IPS DF 6.9 (cell line): ENCODE measurements at regions not wholly inside any gene's neighbourhood (a gene's known extent, or its start where the extent isn't known, plus 50 kb on each side); places are given as distances from the start of the nearest gene placed in this dataset.

Experiments
- DNase-seq: peaks from one replicate; pipeline ENCODE4 v3.0.0-alpha.2; 2013; ENCODE audit warnings: low read depth, low spot score
- H3K27ac ChIP-seq: one replicate; pipeline ENCODE4 v1.5.1; 2013; ENCODE audit warnings: low read length, control low read depth
- H3K27me3 ChIP-seq: 2 replicates; pipeline ENCODE4 v1.6.1; 2013; ENCODE audit warnings: mild to moderate bottlenecking, low read length; ENCODE audit not compliant: control insufficient read depth, insufficient read depth
- H3K36me3 ChIP-seq: 2 replicates; pipeline ENCODE4 v1.6.1; 2013; ENCODE audit warnings: low read length; ENCODE audit not compliant: control insufficient read depth, insufficient read depth
- H3K4me1 ChIP-seq: 2 replicates; pipeline ENCODE4 v1.6.1; 2013; ENCODE audit warnings: low read length; ENCODE audit not compliant: control insufficient read depth, insufficient read depth
- H3K4me3 ChIP-seq: 2 replicates; pipeline ENCODE4 v1.5.1; 2013; ENCODE audit warnings: mild to moderate bottlenecking, low read length
- H3K9me3 ChIP-seq: 2 replicates; pipeline ENCODE4 v1.6.1; 2013; ENCODE audit warnings: low read length, inconsistent platforms; ENCODE audit not compliant: control insufficient read depth, insufficient read depth
- WGBS: extraction: QIAGEN DNeasy Blood & Tissue Kit; methylation state at CpG from one replicate; pipeline ENCODE4 v1.1.7; 2013; ENCODE audit warnings: mixed read lengths, missing lambda C conversion rate; ENCODE audit not compliant: insufficient read length, insufficient coverage; 5-methylcytosine and 5-hydroxymethylcytosine counted together

GRCh38 chr4:127102361-127102760 lies 530.4 kb upstream of the INTU start:
- H3K27ac ChIP-seq = no peak overlapping the region
- H3K9me3 ChIP-seq = no peaks in the 10 kb centered on the region
- no peak for DNase-seq
- no CpG with 5 or more reads among the region's 1 CpG for WGBS
- H3K27me3 ChIP-seq = no peaks in the 10 kb centered on the region
- no peaks in the 10 kb centered on the region for H3K4me1 ChIP-seq
- H3K4me3 ChIP-seq = no peak overlapping the region
- no peaks in the 10 kb centered on the region for H3K36me3 ChIP-seq

GRCh38 chr4:127103681-127104115 lies 529.1 kb upstream of the INTU start:
- Histone ChIP-seq H3K4me3 (no peak overlapping the region), H3K36me3 (no peaks in the 10 kb centered on the region)
- no CpG with 5 or more reads among the region's 3 CpGs for WGBS

DNA sequence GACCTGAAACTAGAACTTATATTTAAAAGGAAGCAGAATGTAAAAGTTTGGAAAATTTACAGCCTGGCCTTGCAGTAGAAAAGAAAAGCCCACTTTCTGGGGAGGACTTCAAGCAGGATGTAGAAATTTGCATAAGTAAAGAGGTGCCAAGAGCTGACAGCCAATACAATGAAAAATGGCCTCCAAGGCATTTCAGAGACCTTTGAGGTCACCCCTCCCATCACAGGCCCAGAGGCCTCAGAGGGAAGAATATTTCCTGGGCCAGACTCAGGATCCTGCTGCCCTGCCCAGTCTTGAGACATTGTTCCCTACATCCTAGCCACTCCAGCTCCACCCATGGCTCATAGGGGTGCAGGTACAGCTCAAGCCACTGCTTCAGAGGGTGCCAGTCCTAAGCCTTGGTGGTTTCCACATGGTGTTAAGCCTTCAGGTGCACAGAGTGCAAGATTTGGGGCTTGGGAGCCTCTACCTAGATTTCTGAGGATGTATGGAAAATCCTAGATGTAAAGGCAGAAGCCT lies 518.9 kb upstream of the INTU start:
- no peaks in the 10 kb centered on the region for H3K36me3 ChIP-seq
- H3K27me3 ChIP-seq = no peaks in the 10 kb centered on the region
- no peak for DNase-seq
- no peak overlapping the region for H3K4me3 ChIP-seq
- peaks cover 1% of the 10 kb centered on the region; the same call in 1 of the 2 replicates for H3K4me1 ChIP-seq
- no peak overlapping the region for H3K27ac ChIP-seq
- no peaks in the 10 kb centered on the region; the same call in 1 of the 2 replicates for H3K9me3 ChIP-seq

More at GRCh38 chr4:127103681-127104115, 529.1 kb upstream of the INTU start:
- Histone ChIP-seq H3K9me3 (no peaks in the 10 kb centered on the region), H3K4me1 (no peaks in the 10 kb centered on the region), H3K27ac (no peak overlapping the region), H3K27me3 (no peaks in the 10 kb centered on the region)
- DNase-seq = no peak

DNA sequence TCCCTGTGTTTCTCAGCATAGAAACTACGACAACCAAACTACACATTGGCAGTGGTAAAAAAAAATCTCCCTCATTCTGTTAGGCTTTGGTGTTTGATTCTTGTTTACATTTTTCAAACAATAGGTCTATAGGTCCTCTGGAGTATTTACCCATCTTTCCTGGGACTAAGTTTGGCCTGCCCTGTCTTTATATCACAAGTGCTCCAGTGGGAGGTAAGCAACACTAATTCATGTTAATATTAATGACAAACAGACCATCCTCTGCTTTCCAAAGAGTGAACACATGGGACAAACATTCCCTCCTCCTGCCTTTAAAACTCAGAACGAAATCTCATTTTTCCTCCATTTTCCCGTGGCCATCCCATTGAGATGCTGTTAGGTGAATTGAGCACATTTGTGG lies 514.1 kb upstream of the INTU start:
- no peak for DNase-seq
- Histone ChIP-seq H3K27ac (no peak overlapping the region), H3K36me3 (no peaks in the 10 kb centered on the region), H3K4me1 (peaks cover 1% of the 10 kb centered on the region; the same call in 1 of the 2 replicates), H3K27me3 (no peaks in the 10 kb centered on the region), H3K4me3 (no peak overlapping the region), H3K9me3 (no peaks in the 10 kb centered on the region)
- whole genome bisulfite sequencing = no CpG with 5 or more reads among the region's 3 CpGs

DNA sequence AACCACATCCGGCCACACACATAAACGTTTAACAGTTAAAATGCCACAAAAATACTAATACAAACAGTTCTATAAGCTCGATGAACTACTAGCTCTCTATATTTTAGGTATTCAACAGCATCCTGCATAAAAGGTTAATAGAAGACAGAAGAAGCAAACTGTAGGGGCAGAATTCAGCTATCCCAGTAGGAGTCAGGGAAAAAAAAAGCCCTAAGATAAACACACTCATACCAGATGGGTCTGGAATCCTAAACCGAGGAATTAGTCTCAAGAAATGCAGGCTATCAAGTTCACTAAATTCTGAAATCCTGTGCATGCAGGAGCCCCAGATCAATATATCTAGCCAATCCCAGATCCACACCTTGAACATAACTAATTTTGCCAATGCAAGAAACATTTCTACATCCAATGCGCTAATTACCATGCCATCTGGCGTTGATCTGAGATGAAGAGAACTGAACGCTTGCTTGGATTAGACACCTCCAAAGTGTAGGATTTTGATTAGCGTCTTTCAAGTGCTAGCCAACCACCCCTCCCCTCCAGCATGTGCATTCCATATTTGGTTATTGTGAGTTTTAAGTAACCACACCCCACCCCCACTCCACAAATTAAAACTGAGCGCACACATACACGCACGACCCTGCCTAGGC lies 512.2 kb upstream of the INTU start:
- no CpG with 5 or more reads among the region's 11 CpGs for WGBS
- Histone ChIP-seq H3K9me3 (no peaks in the 10 kb centered on the region), H3K4me3 (no peak overlapping the region), H3K27me3 (no peaks in the 10 kb centered on the region), H3K36me3 (no peaks in the 10 kb centered on the region), H3K4me1 (peaks cover 1% of the 10 kb centered on the region; the same call in 1 of the 2 replicates), H3K27ac (no peak overlapping the region)
- no peak for DNase-seq

- no peak overlapping the region for H3K27ac ChIP-seq
- H3K9me3 ChIP-seq = no peaks in the 10 kb centered on the region
- no peaks in the 10 kb centered on the region for H3K4me1 ChIP-seq
- DNase-seq = no peak
- H3K27me3 ChIP-seq = no peaks in the 10 kb centered on the region
- H3K36me3 ChIP-seq = no peaks in the 10 kb centered on the region
- no peak overlapping the region for H3K4me3 ChIP-seq
- WGBS = no CpG with 5 or more reads among the region's 2 CpGs
Measured at GRCh38 chr4:127124919-127125318, 507.8 kb upstream of the INTU start.

DNA sequence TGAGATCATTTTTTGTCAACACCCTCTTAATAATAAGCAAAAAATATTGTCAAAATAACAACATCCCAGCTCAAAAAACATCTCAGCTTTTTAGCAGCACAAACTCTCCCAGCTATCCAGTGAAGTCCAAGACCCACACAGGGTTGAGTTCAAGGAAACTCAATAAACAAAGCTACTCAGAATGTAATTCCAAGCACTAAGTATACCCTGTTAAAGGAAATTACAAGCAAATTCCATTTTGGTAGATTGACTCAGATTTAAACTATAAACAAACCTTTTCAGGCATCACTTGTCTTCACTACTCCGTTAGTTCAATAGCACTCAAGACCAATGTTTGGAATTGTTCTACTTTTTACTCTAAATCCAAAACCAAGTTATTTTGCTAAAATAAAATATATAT lies 506.0 kb upstream of the INTU start:
- Histone ChIP-seq H3K27ac (no peak overlapping the region), H3K9me3 (no peaks in the 10 kb centered on the region), H3K27me3 (no peaks in the 10 kb centered on the region), H3K36me3 (no peaks in the 10 kb centered on the region), H3K4me1 (no peaks in the 10 kb centered on the region), H3K4me3 (no peak overlapping the region)
- DNase-seq = no peak
- WGBS = no CpG with 5 or more reads among the region's 1 CpG

DNA sequence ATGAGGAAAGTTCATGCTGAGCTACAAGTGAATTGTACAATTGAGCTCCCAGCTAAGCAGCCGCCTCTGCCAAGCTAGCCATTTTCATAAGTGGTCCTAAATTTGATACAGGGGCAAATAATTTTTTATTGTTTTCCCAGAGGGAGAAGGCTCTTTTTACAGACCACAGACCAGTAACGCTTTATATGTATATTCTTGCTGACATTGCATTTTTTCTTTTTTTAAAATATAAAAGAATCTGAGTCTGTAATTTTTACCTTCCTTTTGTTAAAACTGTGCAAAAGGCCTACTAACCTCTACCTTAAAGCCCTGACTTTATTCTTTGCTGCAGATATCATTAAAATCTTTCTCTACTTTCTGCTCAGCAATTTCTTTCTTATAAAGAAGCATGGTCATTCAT lies 501.2 kb upstream of the INTU start:
- H3K36me3 ChIP-seq = no peaks in the 10 kb centered on the region
- no peaks in the 10 kb centered on the region for H3K9me3 ChIP-seq
- no peak overlapping the region for H3K27ac ChIP-seq
- H3K4me1 ChIP-seq = no peaks in the 10 kb centered on the region
- no peak for DNase-seq
- whole genome bisulfite sequencing = no CpG with 5 or more reads among the region's 2 CpGs
- no peaks in the 10 kb centered on the region for H3K27me3 ChIP-seq
- no peak overlapping the region for H3K4me3 ChIP-seq

GRCh38 chr4:127134490-127134889 lies 498.3 kb upstream of the INTU start:
- H3K27me3 ChIP-seq = no peaks in the 10 kb centered on the region
- no peak overlapping the region for H3K27ac ChIP-seq
- H3K36me3 ChIP-seq = no peaks in the 10 kb centered on the region
- H3K4me1 ChIP-seq = no peaks in the 10 kb centered on the region
- no peaks in the 10 kb centered on the region for H3K9me3 ChIP-seq
- H3K4me3 ChIP-seq = no peak overlapping the region
- no peak for DNase-seq
- no CpG with 5 or more reads among the region's 2 CpGs for WGBS

GRCh38 chr4:127138586-127138985 lies 494.2 kb upstream of the INTU start:
- no peak overlapping the region for H3K4me3 ChIP-seq
- DNase-seq = no peak
- H3K27me3 ChIP-seq = no peaks in the 10 kb centered on the region
- no peaks in the 10 kb centered on the region for H3K36me3 ChIP-seq
- no CpG with 5 or more reads among the region's 4 CpGs for WGBS
- H3K4me1 ChIP-seq = no peaks in the 10 kb centered on the region
- H3K27ac ChIP-seq = no peak overlapping the region
- H3K9me3 ChIP-seq = no peaks in the 10 kb centered on the region

DNA sequence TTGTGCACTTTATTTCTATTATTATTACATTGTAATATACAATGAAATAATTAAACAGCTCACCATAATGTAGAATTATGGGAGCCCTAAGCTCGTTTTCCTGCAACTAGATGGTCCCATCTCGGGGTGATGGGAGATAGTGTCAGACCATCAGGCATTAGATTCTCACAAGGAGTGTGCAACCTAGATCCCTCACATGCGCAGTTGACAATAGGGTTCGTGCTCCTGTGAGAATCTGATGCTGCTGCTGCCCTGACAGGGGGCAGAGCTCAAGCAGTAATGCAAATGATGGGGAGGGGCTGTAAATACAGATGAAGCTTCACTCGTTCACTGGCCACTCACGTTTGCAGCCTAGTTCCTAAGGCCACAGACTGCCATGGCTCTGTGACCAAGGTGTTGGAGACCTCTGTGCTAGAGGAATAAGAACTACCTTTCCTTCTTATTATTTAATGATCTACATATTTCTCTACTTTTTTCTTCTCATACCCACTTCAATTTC lies 492.9 kb upstream of the INTU start:
- no CpG with 5 or more reads among the region's 6 CpGs for WGBS
- no peaks in the 10 kb centered on the region for H3K4me1 ChIP-seq
- DNase-seq = no peak

More for the DNA sequence above, 492.9 kb upstream of the INTU start:
- H3K27me3 ChIP-seq = no peaks in the 10 kb centered on the region
- no peaks in the 10 kb centered on the region for H3K9me3 ChIP-seq
- no peaks in the 10 kb centered on the region for H3K36me3 ChIP-seq
- no peak overlapping the region for H3K27ac ChIP-seq
- H3K4me3 ChIP-seq = no peak overlapping the region
